HuH-7.5 (cell line): ENCODE measurements at regions not wholly inside any gene's neighbourhood (a gene's known extent, or its start where the extent isn't known, plus 50 kb on each side); places are given as distances from the start of the nearest gene placed in this dataset.

ENCODE experiments used
- DNase-seq: peaks from one replicate; pipeline ENCODE4 v3.0.0; 2011; ENCODE audit warnings: low spot score

- DNase-seq, result no peak
Measured at GRCh38 chr14:105783707-105784106, 257.3 kb downstream of the TMEM121 start.

- no peak for DNase-seq
Measured at GRCh38 chr14:105793836-105794235, 267.5 kb downstream of the TMEM121 start.

- DNase-seq, result no peak
Measured at GRCh38 chr14:105797546-105797945, 271.2 kb downstream of the TMEM121 start.

- DNase-seq, result no peak
Measured at GRCh38 chr14:105805701-105806100, 279.3 kb downstream of the TMEM121 start.

GRCh38 chr14:105806568-105806967 lies 280.2 kb downstream of the TMEM121 start:
- DNase-seq, result no peak

GRCh38 chr14:105817971-105818711 lies 291.8 kb downstream of the TMEM121 start:
- no peak for DNase-seq

- no peak for DNase-seq
Measured at GRCh38 chr14:105818712-105819005, 292.3 kb downstream of the TMEM121 start.

- no peak for DNase-seq
Measured at GRCh38 chr14:105830171-105830570, 303.8 kb downstream of the TMEM121 start.

- DNase-seq, result no peak
Measured at GRCh38 chr14:105836160-105836559, 309.8 kb downstream of the TMEM121 start.

GRCh38 chr14:105836730-105837129 lies 310.3 kb downstream of the TMEM121 start:
- DNase-seq, result no peak

- DNase-seq, result no peak
Measured at GRCh38 chr14:105837349-105838063, 311.1 kb downstream of the TMEM121 start.

GRCh38 chr14:105838107-105838506 lies 311.7 kb downstream of the TMEM121 start:
- DNase-seq, result no peak

- DNase-seq, result no peak
Measured at GRCh38 chr14:105838591-105839424, 312.4 kb downstream of the TMEM121 start.

GRCh38 chr14:105839425-105840265 lies 313.3 kb downstream of the TMEM121 start:
- no peak for DNase-seq

- DNase-seq, result no peak
Measured at GRCh38 chr14:105840266-105841021, 314.1 kb downstream of the TMEM121 start.

GRCh38 chr14:105841022-105842009 lies 314.9 kb downstream of the TMEM121 start:
- no peak for DNase-seq

- DNase-seq, result no peak
Measured at GRCh38 chr14:105842105-105842504, 315.7 kb downstream of the TMEM121 start.

GRCh38 chr14:105843444-105844046 lies 317.2 kb downstream of the TMEM121 start:
- no peak for DNase-seq

GRCh38 chr14:105844047-105844630 lies 317.8 kb downstream of the TMEM121 start:
- DNase-seq, result no peak
